ENCODE measurements at regions not wholly inside any gene's neighbourhood (a gene's known extent, or its start where the extent isn't known, plus 50 kb on each side); places are given as distances from the start of the nearest gene placed in this dataset.

GRCh38 chr5:102617191-102618187, 118.7 kb upstream of the SLCO6A1 start (continued):
- TF ChIP-seq, protein P1, sequence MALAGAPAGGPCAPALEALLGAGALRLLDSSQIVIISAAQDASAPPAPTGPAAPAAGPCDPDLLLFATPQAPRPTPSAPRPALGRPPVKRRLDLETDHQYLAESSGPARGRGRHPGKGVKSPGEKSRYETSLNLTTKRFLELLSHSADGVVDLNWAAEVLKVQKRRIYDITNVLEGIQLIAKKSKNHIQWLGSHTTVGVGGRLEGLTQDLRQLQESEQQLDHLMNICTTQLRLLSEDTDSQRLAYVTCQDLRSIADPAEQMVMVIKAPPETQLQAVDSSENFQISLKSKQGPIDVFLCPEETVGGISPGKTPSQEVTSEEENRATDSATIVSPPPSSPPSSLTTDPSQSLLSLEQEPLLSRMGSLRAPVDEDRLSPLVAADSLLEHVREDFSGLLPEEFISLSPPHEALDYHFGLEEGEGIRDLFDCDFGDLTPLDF (CRISPR knock-in tag; IDR thresholded peaks at IDR 0.05): no peak

GRCh38 chr5:102622262-102622661, 123.5 kb upstream of the SLCO6A1 start:
- H3K27ac Mint-ChIP-seq: no peak overlapping the region
- CTCF ChIA-PET: no interaction called here
- DNase-seq (ENCODE audit: low spot score) (no peak), ATAC-seq (no peak)
- TF ChIP-seq ETV6 (CRISPR knock-in tag; IDR thresholded peaks at IDR 0.05) (no peak), USF2 (CRISPR knock-in tag; IDR thresholded peaks at IDR 0.05) (no peak), ZNF671 (CRISPR knock-in tag; IDR thresholded peaks at IDR 0.05) (no peak), JAZF1 (CRISPR knock-in tag; IDR thresholded peaks at IDR 0.05) (no peak), PRRX2 (CRISPR knock-in tag; IDR thresholded peaks at IDR 0.05) (no peak), FOXK1 (CRISPR knock-in tag; IDR thresholded peaks at IDR 0.05) (no peak), MYBL2 (CRISPR knock-in tag; IDR thresholded peaks at IDR 0.05) (no peak), SMAD3 (CRISPR knock-in tag; IDR thresholded peaks at IDR 0.05; ENCODE audit: borderline replicate concordance) (no peak), HMGA2 (CRISPR knock-in tag; IDR thresholded peaks at IDR 0.05) (no peak), GTF2I (CRISPR knock-in tag; conservative IDR thresholded peaks at IDR 0.05) (no peak), SP1 (CRISPR knock-in tag; conservative IDR thresholded peaks at IDR 0.05) (no peak), CREB1 (CRISPR knock-in tag; IDR thresholded peaks at IDR 0.05) (no peak)
- TF ChIP-seq, protein P2, sequence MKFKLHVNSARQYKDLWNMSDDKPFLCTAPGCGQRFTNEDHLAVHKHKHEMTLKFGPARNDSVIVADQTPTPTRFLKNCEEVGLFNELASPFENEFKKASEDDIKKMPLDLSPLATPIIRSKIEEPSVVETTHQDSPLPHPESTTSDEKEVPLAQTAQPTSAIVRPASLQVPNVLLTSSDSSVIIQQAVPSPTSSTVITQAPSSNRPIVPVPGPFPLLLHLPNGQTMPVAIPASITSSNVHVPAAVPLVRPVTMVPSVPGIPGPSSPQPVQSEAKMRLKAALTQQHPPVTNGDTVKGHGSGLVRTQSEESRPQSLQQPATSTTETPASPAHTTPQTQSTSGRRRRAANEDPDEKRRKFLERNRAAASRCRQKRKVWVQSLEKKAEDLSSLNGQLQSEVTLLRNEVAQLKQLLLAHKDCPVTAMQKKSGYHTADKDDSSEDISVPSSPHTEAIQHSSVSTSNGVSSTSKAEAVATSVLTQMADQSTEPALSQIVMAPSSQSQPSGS (CRISPR knock-in tag; IDR thresholded peaks at IDR 0.05; ENCODE audit: borderline replicate concordance, low read depth): no peak
- TF ChIP-seq, protein P3, sequence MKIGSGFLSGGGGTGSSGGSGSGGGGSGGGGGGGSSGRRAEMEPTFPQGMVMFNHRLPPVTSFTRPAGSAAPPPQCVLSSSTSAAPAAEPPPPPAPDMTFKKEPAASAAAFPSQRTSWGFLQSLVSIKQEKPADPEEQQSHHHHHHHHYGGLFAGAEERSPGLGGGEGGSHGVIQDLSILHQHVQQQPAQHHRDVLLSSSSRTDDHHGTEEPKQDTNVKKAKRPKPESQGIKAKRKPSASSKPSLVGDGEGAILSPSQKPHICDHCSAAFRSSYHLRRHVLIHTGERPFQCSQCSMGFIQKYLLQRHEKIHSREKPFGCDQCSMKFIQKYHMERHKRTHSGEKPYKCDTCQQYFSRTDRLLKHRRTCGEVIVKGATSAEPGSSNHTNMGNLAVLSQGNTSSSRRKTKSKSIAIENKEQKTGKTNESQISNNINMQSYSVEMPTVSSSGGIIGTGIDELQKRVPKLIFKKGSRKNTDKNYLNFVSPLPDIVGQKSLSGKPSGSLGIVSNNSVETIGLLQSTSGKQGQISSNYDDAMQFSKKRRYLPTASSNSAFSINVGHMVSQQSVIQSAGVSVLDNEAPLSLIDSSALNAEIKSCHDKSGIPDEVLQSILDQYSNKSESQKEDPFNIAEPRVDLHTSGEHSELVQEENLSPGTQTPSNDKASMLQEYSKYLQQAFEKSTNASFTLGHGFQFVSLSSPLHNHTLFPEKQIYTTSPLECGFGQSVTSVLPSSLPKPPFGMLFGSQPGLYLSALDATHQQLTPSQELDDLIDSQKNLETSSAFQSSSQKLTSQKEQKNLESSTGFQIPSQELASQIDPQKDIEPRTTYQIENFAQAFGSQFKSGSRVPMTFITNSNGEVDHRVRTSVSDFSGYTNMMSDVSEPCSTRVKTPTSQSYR (CRISPR knock-in tag; IDR thresholded peaks at IDR 0.05): no peak
- TF ChIP-seq, protein P4, sequence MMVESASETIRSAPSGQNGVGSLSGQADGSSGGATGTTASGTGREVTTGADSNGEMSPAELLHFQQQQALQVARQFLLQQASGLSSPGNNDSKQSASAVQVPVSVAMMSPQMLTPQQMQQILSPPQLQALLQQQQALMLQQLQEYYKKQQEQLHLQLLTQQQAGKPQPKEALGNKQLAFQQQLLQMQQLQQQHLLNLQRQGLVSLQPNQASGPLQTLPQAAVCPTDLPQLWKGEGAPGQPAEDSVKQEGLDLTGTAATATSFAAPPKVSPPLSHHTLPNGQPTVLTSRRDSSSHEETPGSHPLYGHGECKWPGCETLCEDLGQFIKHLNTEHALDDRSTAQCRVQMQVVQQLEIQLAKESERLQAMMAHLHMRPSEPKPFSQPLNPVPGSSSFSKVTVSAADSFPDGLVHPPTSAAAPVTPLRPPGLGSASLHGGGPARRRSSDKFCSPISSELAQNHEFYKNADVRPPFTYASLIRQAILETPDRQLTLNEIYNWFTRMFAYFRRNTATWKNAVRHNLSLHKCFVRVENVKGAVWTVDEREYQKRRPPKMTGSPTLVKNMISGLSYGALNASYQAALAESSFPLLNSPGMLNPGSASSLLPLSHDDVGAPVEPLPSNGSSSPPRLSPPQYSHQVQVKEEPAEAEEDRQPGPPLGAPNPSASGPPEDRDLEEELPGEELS (CRISPR knock-in tag; IDR thresholded peaks at IDR 0.05): no peak
- POLR2A ChIA-PET: no interaction called here
- no peaks in the 10 kb centered on the region for H3K27me3 Mint-ChIP-seq (ENCODE audit: low read depth)
- H3K9me3 Mint-ChIP-seq: 0 out of 2 replicates have a peak, but pooled peaks cover 6% of the 10 kb centered on the region
- H3K36me3 Mint-ChIP-seq: 0 out of 2 replicates have a peak, but pooled peaks cover 3% of the 10 kb centered on the region
- H3K4me1 Mint-ChIP-seq: no peaks in the 10 kb centered on the region
- no peak overlapping the region for H3K4me3 Mint-ChIP-seq

All from WTC11 (cell line).